GOT3 (cell line): ENCODE measurements at regions not wholly inside any gene's neighbourhood (a gene's known extent, or its start where the extent isn't known, plus 50 kb on each side); places are given as distances from the start of the nearest gene placed in this dataset.
"Not testable (repeated sequence)": the region's sequence is repeated elsewhere in the genome, so short reads cannot be mapped to it uniquely, and the experiment has no call there.

Experiments
- DNase-seq: peaks from one replicate; lab custom pipeline; 2025; ENCODE audit warnings: mixed read lengths; lab: John Stamatoyannopoulos, UW

GRCh38 chr4:4666693-4667621 is 125.1 kb upstream of the STX18 start:
- DNase-seq, result no peak

GRCh38 chr4:4666187-4666586 is 124.3 kb upstream of the STX18 start:
- no peak for DNase-seq

GRCh38 chr4:4664234-4664633 is 122.4 kb upstream of the STX18 start:
- no peak for DNase-seq

GRCh38 chr4:4663028-4663427 is 121.2 kb upstream of the STX18 start:
- DNase-seq, result no peak

- no peak for DNase-seq
These were observed 120.4 kb upstream of the STX18 start for GRCh38 chr4:4662230-4662629.

GRCh38 chr4:4659871-4660651 is 118.2 kb upstream of the STX18 start:
- DNase-seq, result no peak

- DNase-seq, result no peak
These were observed 116.2 kb upstream of the STX18 start for GRCh38 chr4:4658052-4658451.

- DNase-seq, result no peak
These were observed 115.1 kb upstream of the STX18 start for GRCh38 chr4:4656977-4657376.

- no peak for DNase-seq
These were observed 114.1 kb upstream of the STX18 start for GRCh38 chr4:4655901-4656300.

GRCh38 chr4:4655011-4655410 is 113.2 kb upstream of the STX18 start:
- DNase-seq, result no peak

GRCh38 chr4:4651811-4652755 is 110.2 kb upstream of the STX18 start:
- no peak for DNase-seq

- no peak for DNase-seq
These were observed 105.2 kb upstream of the STX18 start for GRCh38 chr4:4647041-4647440.

GRCh38 chr4:4645743-4646142 is 103.9 kb upstream of the STX18 start:
- DNase-seq, result no peak

- not testable (repeated sequence) for DNase-seq
These were observed 102.4 kb upstream of the STX18 start for GRCh38 chr4:4644277-4644676.

GRCh38 chr4:4643743-4644142 is 101.9 kb upstream of the STX18 start:
- not testable (repeated sequence) for DNase-seq

- DNase-seq, result no peak
These were observed 101.5 kb upstream of the STX18 start for GRCh38 chr4:4643306-4643705.

GRCh38 chr4:4642496-4643000 is 100.7 kb upstream of the STX18 start:
- DNase-seq, result no peak

GRCh38 chr4:4641661-4642495 is 100.0 kb upstream of the STX18 start:
- no peak for DNase-seq

- no peak for DNase-seq
These were observed 99.4 kb upstream of the STX18 start for GRCh38 chr4:4641254-4641653.

GRCh38 chr4:4640692-4641091 is 98.8 kb upstream of the STX18 start:
- DNase-seq, result no peak

- no peak for DNase-seq
These were observed 97.5 kb upstream of the STX18 start for GRCh38 chr4:4639370-4639769.
